Fibroblast of villous mesenchyme (primary cell): ENCODE measurements at regions not wholly inside any gene's neighbourhood (a gene's known extent, or its start where the extent isn't known, plus 50 kb on each side); places are given as distances from the start of the nearest gene placed in this dataset.

Experiments
- DNase-seq: peaks from one replicate; pipeline ENCODE4 v3.0.0-alpha.2; 2010; ENCODE audit warnings: low read depth
- H3K4me3 ChIP-seq: 2 replicates; pipeline ENCODE4 v1.5.1; 2011; ENCODE audit warnings: low read depth, mild to moderate bottlenecking, low read length
- CTCF ChIP-seq: IDR thresholded peaks from 2 replicates; pipeline ENCODE4 v1.5.1; 2012; ENCODE audit warnings: low read depth, mild to moderate bottlenecking, low read length; ENCODE audit not compliant: insufficient read depth

DNA sequence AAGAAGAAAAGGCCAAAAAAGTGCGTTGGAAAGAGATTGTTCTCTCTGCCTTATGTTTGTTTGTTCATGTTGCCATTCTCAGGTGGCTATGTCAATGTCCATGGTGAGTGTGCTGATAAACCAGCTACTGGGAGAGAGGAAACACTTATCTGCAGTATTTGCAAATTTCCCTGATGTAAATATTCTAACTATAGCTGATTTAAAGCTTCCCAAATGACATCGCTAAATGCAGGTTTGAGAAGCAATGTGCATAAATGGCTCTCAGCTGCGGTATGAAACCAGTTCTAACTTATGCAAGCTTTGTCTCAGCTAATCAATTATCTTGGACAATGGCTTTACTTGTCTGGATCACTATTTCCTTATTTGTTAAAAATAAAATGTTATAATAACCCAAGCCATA is 312.5 kb upstream of the ANO3 start:
- no peak for TF ChIP-seq CTCF
- no peak for DNase-seq
- H3K4me3 ChIP-seq = no peak overlapping the region

GRCh38 chr11:26021017-26021416 is 310.9 kb upstream of the ANO3 start:
- H3K4me3 ChIP-seq = no peak overlapping the region
- no peak for TF ChIP-seq CTCF
- DNase-seq = no peak

DNA sequence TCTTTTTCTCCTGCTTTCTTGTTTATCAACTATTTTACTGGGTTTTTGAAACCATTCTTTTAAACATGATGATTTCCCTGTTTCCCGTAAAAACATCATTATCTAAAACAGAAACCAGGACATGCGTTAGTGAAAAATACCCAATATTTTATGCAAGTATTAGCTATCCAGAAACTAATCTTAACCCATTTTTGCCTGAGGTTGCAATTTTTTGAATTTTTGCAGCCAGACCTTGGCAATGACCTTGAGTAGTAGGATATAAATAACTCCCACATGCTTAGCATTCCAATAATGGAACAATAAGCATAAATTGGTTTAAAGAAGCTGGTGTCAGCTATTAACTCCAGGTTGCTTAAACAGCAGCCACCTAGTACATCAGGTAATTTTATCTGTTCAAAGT is 308.9 kb upstream of the ANO3 start:
- no peak for DNase-seq
- no peak for TF ChIP-seq CTCF
- no peak overlapping the region for H3K4me3 ChIP-seq

- no peak for TF ChIP-seq CTCF
- no peak overlapping the region for H3K4me3 ChIP-seq
- peak; percentile 7 for DNase-seq
These were observed 306.3 kb upstream of the ANO3 start for GRCh38 chr11:26025676-26026075.

- no peak for TF ChIP-seq CTCF
- no peak for DNase-seq
These were observed 305.9 kb upstream of the ANO3 start for GRCh38 chr11:26026078-26026477.

DNA sequence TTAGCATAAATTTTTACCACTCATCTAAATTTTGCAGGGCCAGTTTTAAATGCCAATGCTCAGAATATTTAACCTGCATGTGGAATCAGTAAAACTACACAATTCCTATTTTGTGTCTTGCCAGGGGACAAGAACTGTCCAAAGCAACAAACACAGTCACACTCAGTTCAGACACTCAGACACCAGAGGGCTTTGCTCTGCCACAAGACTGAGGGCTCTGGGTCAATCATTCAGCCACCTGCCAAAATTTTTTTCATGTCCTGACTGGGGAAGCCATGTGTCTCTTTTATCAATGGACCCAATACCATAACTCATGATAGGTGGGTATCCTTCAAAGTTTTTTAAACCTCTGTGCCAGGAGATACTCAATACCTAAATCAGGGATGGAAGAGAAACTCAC is 304.0 kb upstream of the ANO3 start:
- no peak for TF ChIP-seq CTCF
- DNase-seq = no peak
- no peak overlapping the region for H3K4me3 ChIP-seq

More at GRCh38 chr11:26026078-26026477, 305.9 kb upstream of the ANO3 start:
- H3K4me3 ChIP-seq = no peak overlapping the region

- peak; percentile 74 for DNase-seq
- TF ChIP-seq CTCF = no peak
- no peak overlapping the region for H3K4me3 ChIP-seq
These were observed 303.5 kb upstream of the ANO3 start for GRCh38 chr11:26028393-26028911.
